BJ (cell line): ENCODE measurements at regions not wholly inside any gene's neighbourhood (a gene's known extent, or its start where the extent isn't known, plus 50 kb on each side); places are given as distances from the start of the nearest gene placed in this dataset.
"Not testable (repeated sequence)": the region's sequence is repeated elsewhere in the genome, so short reads cannot be mapped to it uniquely, and the experiment has no call there.

Experiments used
- CTCF ChIA-PET: fragments of 350-600 bp; formaldehyde crosslinking; extraction: SDS; loops from one replicate; lab custom pipeline; 2021; ENCODE audit warnings: antibody characterized with exemption, inconsistent platforms; lab: Yijun Ruan, JAX
- POLR2A ChIA-PET: fragments of 300-600 bp; sonication (Branson Sonifier 250); formaldehyde crosslinking; extraction: SDS; loops from one replicate; lab custom pipeline; 2021; ENCODE audit warnings: antibody characterized with exemption; lab: Charles Lee
- DNase-seq: peaks from one replicate; pipeline ENCODE4 v3.0.0-alpha.2; 2011; ENCODE audit warnings: low read depth
- H3K27me3 ChIP-seq: 2 replicates; pipeline ENCODE4 v1.6.0; 2011; ENCODE audit warnings: low read length; ENCODE audit not compliant: control insufficient read depth, insufficient read depth
- H3K36me3 ChIP-seq: 2 replicates; pipeline ENCODE4 v1.5.1; 2011; ENCODE audit warnings: low read length; ENCODE audit not compliant: control insufficient read depth, insufficient read depth
- H3K4me3 ChIP-seq: 2 replicates; pipeline ENCODE4 v1.5.1; 2011; ENCODE audit warnings: low read depth, mild to moderate bottlenecking, control low read depth, low read length
- CTCF ChIP-seq: IDR thresholded peaks from 2 replicates; pipeline ENCODE4 v1.5.1; 2011; ENCODE audit warnings: low read depth, mild to moderate bottlenecking, control low read depth, inconsistent platforms, low read length, moderate library complexity; ENCODE audit not compliant: insufficient read depth

GRCh38 chr4:171256223-171256622, 557.0 kb upstream of the GALNTL6 start:
- CTCF ChIA-PET: no interaction called here
- POLR2A ChIA-PET: no interaction called here

GRCh38 chr4:171246948-171247347, 566.3 kb upstream of the GALNTL6 start:
- no peak for DNase-seq
- no peaks in the 10 kb centered on the region for H3K27me3 ChIP-seq
- no peaks in the 10 kb centered on the region for H3K36me3 ChIP-seq
- CTCF ChIA-PET: no interaction called here
- no peak for TF ChIP-seq CTCF
- H3K4me3 ChIP-seq: no peak overlapping the region
- POLR2A ChIA-PET: no interaction called here

More at GRCh38 chr4:171256223-171256622, 557.0 kb upstream of the GALNTL6 start:
- H3K36me3 ChIP-seq: no peaks in the 10 kb centered on the region
- TF ChIP-seq CTCF: no peak
- no peaks in the 10 kb centered on the region for H3K27me3 ChIP-seq
- H3K4me3 ChIP-seq: no peak overlapping the region
- no peak for DNase-seq

- CTCF ChIA-PET: no interaction called here
- H3K36me3 ChIP-seq: no peaks in the 10 kb centered on the region
- no peaks in the 10 kb centered on the region for H3K27me3 ChIP-seq
- no peak for TF ChIP-seq CTCF
- H3K4me3 ChIP-seq: no peak overlapping the region
- DNase-seq: no peak
- POLR2A ChIA-PET: no interaction called here
Measured at GRCh38 chr4:171242831-171243230, 570.4 kb upstream of the GALNTL6 start.

GRCh38 chr4:171239196-171239595, 574.0 kb upstream of the GALNTL6 start:
- Histone ChIP-seq H3K27me3 (no peaks in the 10 kb centered on the region), H3K36me3 (no peaks in the 10 kb centered on the region), H3K4me3 (no peak overlapping the region)
- POLR2A ChIA-PET: no interaction called here
- CTCF ChIA-PET: no interaction called here
- DNase-seq: no peak
- no peak for TF ChIP-seq CTCF

- CTCF ChIA-PET: no interaction called here
- H3K27me3 ChIP-seq: no peaks in the 10 kb centered on the region
- no peak for DNase-seq
- POLR2A ChIA-PET: no interaction called here
- H3K36me3 ChIP-seq: no peaks in the 10 kb centered on the region
- no peak for TF ChIP-seq CTCF
- H3K4me3 ChIP-seq: no peak overlapping the region
Measured at GRCh38 chr4:171235521-171235920, 577.7 kb upstream of the GALNTL6 start.

- H3K27me3 ChIP-seq, H3K4me3 ChIP-seq, CTCF ChIA-PET, H3K36me3 ChIP-seq, DNase-seq, POLR2A ChIA-PET: not testable (repeated sequence)
Measured at GRCh38 chr4:171229354-171229753, 583.9 kb upstream of the GALNTL6 start.
